ENCODE measurements at regions not wholly inside any gene's neighbourhood (a gene's known extent, or its start where the extent isn't known, plus 50 kb on each side); places are given as distances from the start of the nearest gene placed in this dataset.

DNA sequence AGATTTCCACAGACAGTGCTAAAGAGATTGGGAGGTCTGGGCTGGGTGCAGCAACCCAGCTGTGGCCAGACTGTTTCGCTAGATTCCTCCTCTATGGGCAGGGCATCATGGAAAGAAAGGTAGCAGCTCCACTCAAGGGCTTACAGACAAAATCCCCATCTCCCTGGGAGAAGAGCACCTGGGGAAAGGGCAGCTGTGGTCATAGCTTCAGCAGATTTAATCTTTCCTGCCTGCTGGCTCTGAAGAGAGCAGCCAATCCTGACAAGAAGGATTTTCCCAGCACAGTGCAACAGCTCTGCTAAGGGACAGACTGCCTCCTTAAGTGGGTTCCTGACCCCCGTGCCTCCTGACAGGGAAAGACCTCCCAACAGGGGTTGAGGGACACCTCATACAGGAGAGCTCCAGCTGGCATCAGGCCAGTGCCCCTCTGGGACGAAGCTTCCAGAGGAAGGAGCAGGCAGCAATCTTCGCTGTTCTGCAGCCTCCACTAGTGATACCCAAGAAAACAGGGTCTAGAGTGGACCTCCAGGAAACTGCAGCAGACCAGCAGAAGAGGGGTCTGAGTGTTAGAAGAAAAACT, 1379.3 kb upstream of the ACO1 start:
- H2BK120ac ChIP-seq (replicated peaks; ENCODE audit: low read depth, low read length) = no peak overlapping the region
- H3K4ac ChIP-seq (replicated peaks; ENCODE audit: insufficient read length, low read depth, low read length) = no peak overlapping the region
- peaks cover 7 to 11% of the 10 kb centered on the region in 2 experiments for H3K9me3 ChIP-seq (ENCODE audit: insufficient read depth in 2 of 2, low read depth in 1 of 2, low read length in 1 of 2)
- H3K4me2 ChIP-seq (ENCODE audit: insufficient read depth in 1 of 2, low read depth in 2 of 2, low read length in 2 of 2) = no peak overlapping the region
- no peak overlapping the region for H2AFZ ChIP-seq (ENCODE audit: low read length)
- no peak overlapping the region for H2BK20ac ChIP-seq (ENCODE audit: low read length)
- no peak overlapping the region for H3K27ac ChIP-seq (ENCODE audit: low read depth, low read length)
- no peak overlapping the region for H2BK15ac ChIP-seq (ENCODE audit: low read length)
- H3K79me2 ChIP-seq (ENCODE audit: control insufficient read depth in 1 of 2, insufficient read depth in 2 of 2, low read length in 2 of 2) = no peaks in the 10 kb centered on the region
- TF ChIP-seq RXRA (IDR thresholded peaks at IDR 0.05; ENCODE audit: insufficient read depth, low read depth, low read length) (no peak), TAF7 (optimal IDR thresholded peaks at IDR 0.05; ENCODE audit: borderline replicate concordance, low read depth, low read length) (no peak), CHD2 (IDR thresholded peaks at IDR 0.05; ENCODE audit: low read length) (no peak), RBBP5 (IDR thresholded peaks at IDR 0.05; ENCODE audit: borderline replicate concordance, low read depth, low read length) (no peak), PHF8 (conservative IDR thresholded peaks at IDR 0.05; ENCODE audit: low read depth, low read length) (no peak)
- H2BK12ac ChIP-seq (ENCODE audit: low read depth, low read length) = no peak overlapping the region
- DNase-seq (ENCODE audit: low read depth in 1 of 2, low spot score in 2 of 2) (no peak), FAIRE-seq (no peak)
- ChIA-PET CTCF (ENCODE audit: partially characterized antibody) (interaction anchor here (0.8 to 1.0 kb wide), 3 partner anchors 9 to 231 kb away, joined by 3 read pairs; no protein-coding TSS in a partner anchor), POLR2A (ENCODE audit: partially characterized antibody) (no interaction called here)
- 90% methylated on average over 4 of the region's 4 CpGs; no CpG with 5 or more reads in 1 of the 2 experiments for WGBS, 2 experiments (ENCODE audit: extremely low coverage in 1 of 2, insufficient coverage in 1 of 2, insufficient read length in 1 of 2, insufficient replicate concordance in 2 of 2, low coverage in 1 of 2, low lambda C conversion rate in 2 of 2, missing lambda C conversion rate in 1 of 2)
- H4K8ac ChIP-seq (ENCODE audit: extremely low read depth, insufficient read depth, low read length) = no peak overlapping the region
- no peak overlapping the region for H3K4me3 ChIP-seq (ENCODE audit: extremely low read depth in 1 of 4, insufficient read depth in 2 of 4, low read depth in 3 of 4, low read length in 4 of 4)
- H2AK5ac ChIP-seq (ENCODE audit: low read depth, low read length) = no peak overlapping the region
- H3K18ac ChIP-seq (ENCODE audit: extremely low read depth, low read length) = no peak overlapping the region
- no peaks in the 10 kb centered on the region for H3K23me2 ChIP-seq (ENCODE audit: low read depth, low read length)
- no peak overlapping the region for H4K91ac ChIP-seq (replicated peaks; ENCODE audit: insufficient read length, low read length)
- no peak overlapping the region for H4K5ac ChIP-seq (ENCODE audit: insufficient read length, low read depth, low read length)
- no peak overlapping the region for H2BK5ac ChIP-seq (ENCODE audit: low read depth, low read length)
- no peak overlapping the region for H3K9ac ChIP-seq (replicated peaks in 1 of 4; ENCODE audit: extremely low read depth in 1 of 4, low read depth in 3 of 4, low read length in 3 of 4)
- H3K14ac ChIP-seq (ENCODE audit: insufficient read length) = no peak overlapping the region
- H3K56ac ChIP-seq (replicated peaks; ENCODE audit: insufficient read length, low read depth, low read length) = no peak overlapping the region
- no peaks in the 10 kb centered on the region for H3K79me1 ChIP-seq (ENCODE audit: low read depth, low read length)
- no peaks in the 10 kb centered on the region; a peak in 1 of 8 replicates for H3K36me3 ChIP-seq (ENCODE audit: control insufficient read depth in 2 of 4, insufficient read depth in 4 of 4, low read length in 3 of 4)
- H3K4me1 ChIP-seq (replicated peaks in 1 of 4; ENCODE audit: control insufficient read depth in 3 of 4, insufficient read depth in 4 of 4, low read length in 3 of 4) = no peaks in the 10 kb centered on the region
- no peaks in the 10 kb centered on the region for H3K27me3 ChIP-seq (replicated peaks in 1 of 4; ENCODE audit: control insufficient read depth in 3 of 4, extremely low read depth in 1 of 4, insufficient read depth in 3 of 4, low read length in 3 of 4)
- no peak overlapping the region for H3K23ac ChIP-seq (ENCODE audit: insufficient read length)
- no peaks in the 10 kb centered on the region for H4K20me1 ChIP-seq (replicated peaks in 1 of 2; ENCODE audit: control insufficient read depth in 1 of 2, insufficient read depth in 2 of 2, low read length in 2 of 2)
